ENCODE measurements at regions not wholly inside any gene's neighbourhood (a gene's known extent, or its start where the extent isn't known, plus 50 kb on each side); places are given as distances from the start of the nearest gene placed in this dataset.
A peak's percentile ranks its signal among the peaks of the same experiment; 100 is the strongest.

- TF ChIP-seq JUND (IDR thresholded peaks at IDR 0.05; ENCODE audit: low read length) (peak; percentile 99), KDM5A (IDR thresholded peaks at IDR 0.05; ENCODE audit: low read length) (no peak), GTF2F1 (IDR thresholded peaks at IDR 0.05; ENCODE audit: borderline replicate concordance, low read depth, low read length) (no peak), CBX5 (IDR thresholded peaks at IDR 0.05; ENCODE audit: low read depth, low read length) (no peak), FOSL1 (IDR thresholded peaks at IDR 0.05; ENCODE audit: insufficient read depth, low read depth, low read length) (no peak)
These were observed 81.5 kb upstream of the PPM1B start (continued) for GRCh38 chr2:44087036-44087713.
